GM23338 (cell line): ENCODE measurements at regions not wholly inside any gene's neighbourhood (a gene's known extent, or its start where the extent isn't known, plus 50 kb on each side); places are given as distances from the start of the nearest gene placed in this dataset.

ENCODE experiments used
- ATAC-seq: fragments of 200-7000 bp; cut with Tn5 transposase; 3 replicates; pipeline ENCODE4 v1.9.1; 2020
- DNase-seq: peaks from one replicate; pipeline ENCODE4 v3.0.0-alpha.2; 2015; ENCODE audit warnings: low spot score
- H2AFZ ChIP-seq: fragments of 200-600 bp; sonication (generic); 2 replicates; pipeline ENCODE4 v1.8.0; 2016; ENCODE audit warnings: antibody characterized with exemption, mild to moderate bottlenecking, moderate library complexity
- H3F3A ChIP-seq: fragments of 200-600 bp; sonication (generic); replicated peaks from 2 replicates; pipeline ENCODE4 v1.8.0; 2017; ENCODE audit warnings: antibody characterized with exemption, mixed run types, low read depth
- H3K27ac ChIP-seq: fragments of 200-600 bp; sonication (generic); 2 replicates; pipeline ENCODE4 v1.6.1; 2016; ENCODE audit warnings: low read depth
- H3K27me3 ChIP-seq: fragments of 200-600 bp; sonication (generic); 2 replicates; pipeline ENCODE4 v1.8.0; 2016; ENCODE audit warnings: mild to moderate bottlenecking, mixed run types, moderate library complexity; ENCODE audit not compliant: insufficient read depth
- H3K36me3 ChIP-seq: fragments of 200-600 bp; sonication (generic); 2 replicates; pipeline ENCODE4 v1.8.0; 2016; ENCODE audit warnings: mild to moderate bottlenecking; ENCODE audit not compliant: insufficient read depth
- H3K4me1 ChIP-seq: fragments of 200-600 bp; sonication (generic); 2 replicates; pipeline ENCODE4 v1.8.0; 2016; ENCODE audit warnings: mild to moderate bottlenecking, moderate library complexity; ENCODE audit not compliant: insufficient read depth
- H3K4me2 ChIP-seq: fragments of 200-600 bp; sonication (generic); 2 replicates; pipeline ENCODE4 v1.7.1; 2017; ENCODE audit warnings: mixed run types
- H3K4me3 ChIP-seq: fragments of 200-600 bp; sonication (generic); 2 replicates; pipeline ENCODE4 v1.6.1; 2016; ENCODE audit warnings: mixed run types
- H3K79me2 ChIP-seq: fragments of 200-600 bp; sonication (generic); replicated peaks from 2 replicates; pipeline ENCODE4 v1.8.0; 2017; ENCODE audit warnings: mild to moderate bottlenecking; ENCODE audit not compliant: insufficient read depth
- H3K9me2 ChIP-seq: fragments of 200-600 bp; sonication (generic); 2 replicates; pipeline ENCODE4 v1.8.0; 2017; ENCODE audit not compliant: insufficient read depth
- H4K20me1 ChIP-seq: fragments of 200-600 bp; sonication (generic); replicated peaks from 2 replicates; pipeline ENCODE4 v1.8.0; 2017; ENCODE audit warnings: mild to moderate bottlenecking; ENCODE audit not compliant: insufficient read depth
- H3K27ac Mint-ChIP-seq: 2 replicates; pipeline ENCODE4 v1.8.0; 2020; ENCODE audit warnings: inconsistent platforms, mild to moderate bottlenecking, moderate library complexity, mixed read lengths
- H3K27me3 Mint-ChIP-seq: 3 replicates; pipeline ENCODE4 v1.8.0; 2022; ENCODE audit warnings: low read depth, mild to moderate bottlenecking, moderate library complexity, mixed read lengths, inconsistent platforms; ENCODE audit not compliant: insufficient read depth, poor library complexity
- H3K36me3 Mint-ChIP-seq: 3 replicates; pipeline ENCODE4 v1.8.0; 2021; ENCODE audit warnings: low read depth, mild to moderate bottlenecking, inconsistent platforms, moderate library complexity, mixed read lengths
- H3K4me1 Mint-ChIP-seq: 3 replicates; pipeline ENCODE4 v1.8.0; 2020; ENCODE audit warnings: mild to moderate bottlenecking, inconsistent platforms, mixed read lengths
- H3K4me3 Mint-ChIP-seq: 3 replicates; pipeline ENCODE4 v1.8.0; 2021; ENCODE audit warnings: moderate library complexity, mild to moderate bottlenecking, inconsistent platforms, mixed read lengths
- H3K9me3 Mint-ChIP-seq: 3 replicates; pipeline ENCODE4 v1.8.0; 2020; ENCODE audit warnings: moderate library complexity, mild to moderate bottlenecking, inconsistent platforms, mixed read lengths
- CREB1 ChIP-seq: fragments of 250-450 bp; sonication (Bioruptor Pico); IDR thresholded peaks from 2 replicates; pipeline ENCODE4 v1.5.0; 2020; ENCODE audit warnings: low read depth, mild to moderate bottlenecking, moderate library complexity
- EZH2phosphoT487 ChIP-seq: fragments of 200-600 bp; sonication (generic); IDR thresholded peaks from one replicate; pipeline ENCODE4 v1.8.1; 2018; ENCODE audit warnings: antibody characterized with exemption; ENCODE audit not compliant: unreplicated experiment
- NANOG ChIP-seq: IDR thresholded peaks from 2 replicates; pipeline ENCODE4 v1.6.1; 2016; ENCODE audit warnings: antibody characterized with exemption, borderline replicate concordance
- ZNF331 ChIP-seq: fragments of 250-450 bp; sonication (Bioruptor Pico); IDR thresholded peaks from 2 replicates; pipeline ENCODE4 v1.5.0; 2020; ENCODE audit warnings: low read depth, mild to moderate bottlenecking, moderate library complexity
- TF ChIP-seq, protein P1 (sequence below): fragments of 250-450 bp; sonication (Bioruptor Pico); IDR thresholded peaks from 2 replicates; pipeline ENCODE4 v1.5.0; 2020; ENCODE audit warnings: mild to moderate bottlenecking, moderate library complexity
- TF ChIP-seq, protein P2 (sequence below): IDR thresholded peaks from 2 replicates; pipeline ENCODE4 v1.6.1; 2016; ENCODE audit warnings: antibody characterized with exemption
- TF ChIP-seq, protein P3 (sequence below), 2 experiments: fragments of 200-600 bp in 1 of 2; sonication (generic) in 1 of 2; conservative IDR thresholded peaks; 2 replicates each; pipeline versions ENCODE4 v1.5.1 to v1.6.1; 2016 to 2017; ENCODE audit warnings: antibody characterized with exemption in 2 of 2, low read depth in 2 of 2, mild to moderate bottlenecking in 2 of 2, moderate library complexity in 1 of 2

DNA sequence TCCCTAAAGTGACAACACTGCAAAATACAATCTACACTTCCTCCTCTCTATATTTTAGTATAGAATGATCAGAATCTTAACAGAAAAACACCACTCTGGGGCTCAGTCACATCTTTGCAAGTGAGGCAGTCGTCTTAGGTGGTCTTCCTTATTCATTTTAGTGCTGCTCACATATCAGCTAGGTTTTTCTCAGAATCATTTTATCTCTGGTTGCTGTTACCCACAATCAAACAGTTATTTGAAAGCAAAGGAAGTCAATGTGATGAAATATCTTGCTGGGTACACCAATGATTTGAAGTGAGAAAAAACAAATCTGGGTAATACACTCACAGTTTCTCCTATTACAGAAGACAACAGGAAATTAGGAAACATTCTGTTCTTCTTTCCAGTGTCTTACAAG is 275.2 kb downstream of the DSEL start:
- H3K36me3 Mint-ChIP-seq, result no peaks in the 10 kb centered on the region
- H3K4me3 ChIP-seq, result no peak overlapping the region
- H3F3A ChIP-seq, result no peaks in the 10 kb centered on the region
- H3K9me3 Mint-ChIP-seq, result no peaks in the 10 kb centered on the region
- H3K79me2 ChIP-seq, result no peaks in the 10 kb centered on the region
- H2AFZ ChIP-seq, result no peak overlapping the region
- H3K4me1 ChIP-seq, result no peaks in the 10 kb centered on the region
- no peak overlapping the region for H3K27ac Mint-ChIP-seq
- no peaks in the 10 kb centered on the region for H4K20me1 ChIP-seq
- H3K27me3 Mint-ChIP-seq, result no peaks in the 10 kb centered on the region
- no peak overlapping the region for H3K4me3 Mint-ChIP-seq
- no peak for TF ChIP-seq EZH2phosphoT487
- TF ChIP-seq CREB1, result no peak
- TF ChIP-seq, protein P1, sequence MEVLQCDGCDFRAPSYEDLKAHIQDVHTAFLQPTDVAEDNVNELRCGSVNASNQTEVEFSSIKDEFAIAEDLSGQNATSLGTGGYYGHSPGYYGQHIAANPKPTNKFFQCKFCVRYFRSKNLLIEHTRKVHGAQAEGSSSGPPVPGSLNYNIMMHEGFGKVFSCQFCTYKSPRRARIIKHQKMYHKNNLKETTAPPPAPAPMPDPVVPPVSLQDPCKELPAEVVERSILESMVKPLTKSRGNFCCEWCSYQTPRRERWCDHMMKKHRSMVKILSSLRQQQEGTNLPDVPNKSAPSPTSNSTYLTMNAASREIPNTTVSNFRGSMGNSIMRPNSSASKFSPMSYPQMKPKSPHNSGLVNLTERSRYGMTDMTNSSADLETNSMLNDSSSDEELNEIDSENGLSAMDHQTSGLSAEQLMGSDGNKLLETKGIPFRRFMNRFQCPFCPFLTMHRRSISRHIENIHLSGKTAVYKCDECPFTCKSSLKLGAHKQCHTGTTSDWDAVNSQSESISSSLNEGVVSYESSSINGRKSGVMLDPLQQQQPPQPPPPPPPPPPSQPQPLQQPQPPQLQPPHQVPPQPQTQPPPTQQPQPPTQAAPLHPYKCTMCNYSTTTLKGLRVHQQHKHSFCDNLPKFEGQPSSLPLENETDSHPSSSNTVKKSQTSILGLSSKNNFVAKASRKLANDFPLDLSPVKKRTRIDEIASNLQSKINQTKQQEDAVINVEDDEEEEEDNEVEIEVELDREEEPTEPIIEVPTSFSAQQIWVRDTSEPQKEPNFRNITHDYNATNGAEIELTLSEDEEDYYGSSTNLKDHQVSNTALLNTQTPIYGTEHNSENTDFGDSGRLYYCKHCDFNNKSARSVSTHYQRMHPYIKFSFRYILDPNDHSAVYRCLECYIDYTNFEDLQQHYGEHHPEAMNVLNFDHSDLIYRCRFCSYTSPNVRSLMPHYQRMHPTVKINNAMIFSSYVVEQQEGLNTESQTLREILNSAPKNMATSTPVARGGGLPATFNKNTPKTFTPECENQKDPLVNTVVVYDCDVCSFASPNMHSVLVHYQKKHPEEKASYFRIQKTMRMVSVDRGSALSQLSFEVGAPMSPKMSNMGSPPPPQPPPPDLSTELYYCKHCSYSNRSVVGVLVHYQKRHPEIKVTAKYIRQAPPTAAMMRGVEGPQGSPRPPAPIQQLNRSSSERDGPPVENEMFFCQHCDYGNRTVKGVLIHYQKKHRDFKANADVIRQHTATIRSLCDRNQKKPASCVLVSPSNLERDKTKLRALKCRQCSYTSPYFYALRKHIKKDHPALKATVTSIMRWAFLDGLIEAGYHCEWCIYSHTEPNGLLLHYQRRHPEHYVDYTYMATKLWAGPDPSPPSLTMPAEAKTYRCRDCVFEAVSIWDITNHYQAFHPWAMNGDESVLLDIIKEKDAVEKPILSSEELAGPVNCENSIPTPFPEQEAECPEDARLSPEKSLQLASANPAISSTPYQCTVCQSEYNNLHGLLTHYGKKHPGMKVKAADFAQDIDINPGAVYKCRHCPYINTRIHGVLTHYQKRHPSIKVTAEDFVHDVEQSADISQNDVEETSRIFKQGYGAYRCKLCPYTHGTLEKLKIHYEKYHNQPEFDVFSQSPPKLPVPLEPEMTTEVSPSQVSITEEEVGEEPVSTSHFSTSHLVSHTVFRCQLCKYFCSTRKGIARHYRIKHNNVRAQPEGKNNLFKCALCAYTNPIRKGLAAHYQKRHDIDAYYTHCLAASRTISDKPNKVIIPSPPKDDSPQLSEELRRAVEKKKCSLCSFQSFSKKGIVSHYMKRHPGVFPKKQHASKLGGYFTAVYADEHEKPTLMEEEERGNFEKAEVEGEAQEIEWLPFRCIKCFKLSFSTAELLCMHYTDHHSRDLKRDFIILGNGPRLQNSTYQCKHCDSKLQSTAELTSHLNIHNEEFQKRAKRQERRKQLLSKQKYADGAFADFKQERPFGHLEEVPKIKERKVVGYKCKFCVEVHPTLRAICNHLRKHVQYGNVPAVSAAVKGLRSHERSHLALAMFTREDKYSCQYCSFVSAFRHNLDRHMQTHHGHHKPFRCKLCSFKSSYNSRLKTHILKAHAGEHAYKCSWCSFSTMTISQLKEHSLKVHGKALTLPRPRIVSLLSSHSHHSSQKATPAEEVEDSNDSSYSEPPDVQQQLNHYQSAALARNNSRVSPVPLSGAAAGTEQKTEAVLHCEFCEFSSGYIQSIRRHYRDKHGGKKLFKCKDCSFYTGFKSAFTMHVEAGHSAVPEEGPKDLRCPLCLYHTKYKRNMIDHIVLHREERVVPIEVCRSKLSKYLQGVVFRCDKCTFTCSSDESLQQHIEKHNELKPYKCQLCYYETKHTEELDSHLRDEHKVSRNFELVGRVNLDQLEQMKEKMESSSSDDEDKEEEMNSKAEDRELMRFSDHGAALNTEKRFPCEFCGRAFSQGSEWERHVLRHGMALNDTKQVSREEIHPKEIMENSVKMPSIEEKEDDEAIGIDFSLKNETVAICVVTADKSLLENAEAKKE (CRISPR knock-in tag), result no peak
- TF ChIP-seq NANOG, result no peak
- TF ChIP-seq, protein P2, sequence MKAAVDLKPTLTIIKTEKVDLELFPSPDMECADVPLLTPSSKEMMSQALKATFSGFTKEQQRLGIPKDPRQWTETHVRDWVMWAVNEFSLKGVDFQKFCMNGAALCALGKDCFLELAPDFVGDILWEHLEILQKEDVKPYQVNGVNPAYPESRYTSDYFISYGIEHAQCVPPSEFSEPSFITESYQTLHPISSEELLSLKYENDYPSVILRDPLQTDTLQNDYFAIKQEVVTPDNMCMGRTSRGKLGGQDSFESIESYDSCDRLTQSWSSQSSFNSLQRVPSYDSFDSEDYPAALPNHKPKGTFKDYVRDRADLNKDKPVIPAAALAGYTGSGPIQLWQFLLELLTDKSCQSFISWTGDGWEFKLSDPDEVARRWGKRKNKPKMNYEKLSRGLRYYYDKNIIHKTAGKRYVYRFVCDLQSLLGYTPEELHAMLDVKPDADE, result no peak
- H3K27me3 ChIP-seq, result no peaks in the 10 kb centered on the region
- peaks cover 3% of the 10 kb centered on the region; the same call in 2 of the 3 replicates for H3K4me1 Mint-ChIP-seq
- no peak overlapping the region for H3K4me2 ChIP-seq
- no peaks in the 10 kb centered on the region for H3K36me3 ChIP-seq
- ATAC-seq (no peak), DNase-seq (no peak)
- no peak overlapping the region for H3K27ac ChIP-seq
- H3K9me2 ChIP-seq, result no peaks in the 10 kb centered on the region

DNA sequence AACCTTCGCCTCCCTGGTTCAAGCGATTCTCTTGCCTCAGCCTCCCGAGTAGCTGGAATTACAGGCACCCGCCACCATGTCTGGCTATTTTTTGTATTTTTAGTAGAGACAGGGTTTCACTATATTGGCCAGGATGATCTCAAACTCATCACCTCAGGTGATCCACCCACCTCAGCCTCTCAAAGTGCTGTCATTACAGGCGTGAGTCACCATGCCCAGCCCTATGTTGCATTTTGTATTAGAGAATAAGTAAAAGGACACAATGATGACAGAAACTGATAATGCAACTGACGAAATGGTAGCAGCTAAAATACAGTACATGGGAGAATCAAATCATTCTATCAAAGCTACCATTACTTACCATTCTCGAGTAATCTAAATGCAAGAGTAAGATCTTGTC is 276.7 kb downstream of the DSEL start:
- no peaks in the 10 kb centered on the region for H3K4me1 ChIP-seq
- no peaks in the 10 kb centered on the region for H3F3A ChIP-seq
- no peak overlapping the region for H3K4me2 ChIP-seq
- no peak overlapping the region for H3K27ac ChIP-seq
- no peaks in the 10 kb centered on the region for H3K9me2 ChIP-seq
- H3K27me3 ChIP-seq, result no peaks in the 10 kb centered on the region
- no peaks in the 10 kb centered on the region for H3K79me2 ChIP-seq
- no peaks in the 10 kb centered on the region for H4K20me1 ChIP-seq
- ATAC-seq (no peak), DNase-seq (no peak)
- H3K4me3 Mint-ChIP-seq, result no peak overlapping the region
- no peak overlapping the region for H3K27ac Mint-ChIP-seq
- H3K9me3 Mint-ChIP-seq, result no peaks in the 10 kb centered on the region
- peaks cover 3% of the 10 kb centered on the region; the same call in 2 of the 3 replicates for H3K4me1 Mint-ChIP-seq
- no peak overlapping the region for H3K4me3 ChIP-seq
- H3K36me3 Mint-ChIP-seq, result no peaks in the 10 kb centered on the region
- no peaks in the 10 kb centered on the region for H3K27me3 Mint-ChIP-seq
- 0 out of 2 replicates have a peak overlapping the region, but pooled peaks have one; percentile 25 for H2AFZ ChIP-seq
- H3K36me3 ChIP-seq, result no peaks in the 10 kb centered on the region
- TF ChIP-seq ZNF331 (no peak), NANOG (no peak)
- TF ChIP-seq, protein P2, result no peak
- TF ChIP-seq, protein P3, sequence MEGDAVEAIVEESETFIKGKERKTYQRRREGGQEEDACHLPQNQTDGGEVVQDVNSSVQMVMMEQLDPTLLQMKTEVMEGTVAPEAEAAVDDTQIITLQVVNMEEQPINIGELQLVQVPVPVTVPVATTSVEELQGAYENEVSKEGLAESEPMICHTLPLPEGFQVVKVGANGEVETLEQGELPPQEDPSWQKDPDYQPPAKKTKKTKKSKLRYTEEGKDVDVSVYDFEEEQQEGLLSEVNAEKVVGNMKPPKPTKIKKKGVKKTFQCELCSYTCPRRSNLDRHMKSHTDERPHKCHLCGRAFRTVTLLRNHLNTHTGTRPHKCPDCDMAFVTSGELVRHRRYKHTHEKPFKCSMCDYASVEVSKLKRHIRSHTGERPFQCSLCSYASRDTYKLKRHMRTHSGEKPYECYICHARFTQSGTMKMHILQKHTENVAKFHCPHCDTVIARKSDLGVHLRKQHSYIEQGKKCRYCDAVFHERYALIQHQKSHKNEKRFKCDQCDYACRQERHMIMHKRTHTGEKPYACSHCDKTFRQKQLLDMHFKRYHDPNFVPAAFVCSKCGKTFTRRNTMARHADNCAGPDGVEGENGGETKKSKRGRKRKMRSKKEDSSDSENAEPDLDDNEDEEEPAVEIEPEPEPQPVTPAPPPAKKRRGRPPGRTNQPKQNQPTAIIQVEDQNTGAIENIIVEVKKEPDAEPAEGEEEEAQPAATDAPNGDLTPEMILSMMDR (conservative IDR thresholded peaks at IDR 0.05; ENCODE audit: low read depth in 2 of 2), result no peak
